ENCODE measurements at regions not wholly inside any gene's neighbourhood (a gene's known extent, or its start where the extent isn't known, plus 50 kb on each side); places are given as distances from the start of the nearest gene placed in this dataset.

GRCh38 chr11:32233276-32233675, 142.4 kb downstream of the RCN1 start:
- TF ChIP-seq CTCF (conservative IDR thresholded peaks at IDR 0.05) (no peak), ZFX (IDR thresholded peaks at IDR 0.05) (no peak)

Measured in C4-2B (cell line).